ENCODE measurements at regions not wholly inside any gene's neighbourhood (a gene's known extent, or its start where the extent isn't known, plus 50 kb on each side); places are given as distances from the start of the nearest gene placed in this dataset.

- Histone ChIP-seq H3K27ac (no peak overlapping the region), H3K36me3 (no peaks in the 10 kb centered on the region), H3K27me3 (no peaks in the 10 kb centered on the region), H3K9me3 (no peaks in the 10 kb centered on the region), H3K4me1 (ENCODE audit: insufficient read depth) (no peaks in the 10 kb centered on the region), H3K4me3 (no peak overlapping the region)
- intact Hi-C loops (cut with DNase I) = no loop called here
- no peak for DNase-seq
- TF ChIP-seq EP300 (IDR thresholded peaks at IDR 0.05) = no peak
- TF ChIP-seq POLR2A (IDR thresholded peaks at IDR 0.05) = no peak
- TF ChIP-seq CTCF (IDR thresholded peaks at IDR 0.05) = no peak
- 63 to 69% (median 68%) methylated on average over 11 of the region's 11 CpGs for WGBS, 3 donors
These were observed 63.9 kb downstream of the FZD10 start for GRCh38 chr12:130226126-130226525.

- no peaks in the 10 kb centered on the region for H3K36me3 ChIP-seq
- no peaks in the 10 kb centered on the region for H3K4me1 ChIP-seq (ENCODE audit: insufficient read depth)
- H3K4me3 ChIP-seq = no peak overlapping the region
- TF ChIP-seq CTCF (IDR thresholded peaks at IDR 0.05) (no peak), POLR2A (IDR thresholded peaks at IDR 0.05) (no peak)
- intact Hi-C loops (cut with DNase I) = no loop called here
- no peaks in the 10 kb centered on the region for H3K9me3 ChIP-seq
- no peaks in the 10 kb centered on the region for H3K27me3 ChIP-seq
- H3K27ac ChIP-seq = no peak overlapping the region
- WGBS, 3 donors = 85 to 90% (median 86%) methylated on average over 13 of the region's 13 CpGs
- no peak for DNase-seq
These were observed 64.5 kb downstream of the FZD10 start for GRCh38 chr12:130226771-130227170.

- no peaks in the 10 kb centered on the region for H3K36me3 ChIP-seq
- H3K9me3 ChIP-seq = no peaks in the 10 kb centered on the region
- no peak overlapping the region for H3K4me3 ChIP-seq
- DNase-seq = no peak
- intact Hi-C loops (cut with DNase I) = no loop called here
- no peak for TF ChIP-seq CTCF (IDR thresholded peaks at IDR 0.05)
- TF ChIP-seq POLR2A (IDR thresholded peaks at IDR 0.05) = no peak
- TF ChIP-seq EP300 (IDR thresholded peaks at IDR 0.05) = no peak
- H3K4me1 ChIP-seq (ENCODE audit: insufficient read depth) = no peaks in the 10 kb centered on the region
- H3K27me3 ChIP-seq = no peaks in the 10 kb centered on the region
- 45 to 56% (median 46%) methylated on average over 4 of the region's 4 CpGs for WGBS, 3 donors
- no peak overlapping the region for H3K27ac ChIP-seq
These were observed 65.4 kb downstream of the FZD10 start for GRCh38 chr12:130227641-130228040.

GRCh38 chr12:130236446-130236845 lies 74.2 kb downstream of the FZD10 start:
- DNase-seq = no peak
- Histone ChIP-seq H3K9me3 (no peaks in the 10 kb centered on the region), H3K27me3 (no peaks in the 10 kb centered on the region), H3K36me3 (no peaks in the 10 kb centered on the region), H3K4me1 (ENCODE audit: insufficient read depth) (no peaks in the 10 kb centered on the region), H3K27ac (no peak overlapping the region), H3K4me3 (no peak overlapping the region)
- TF ChIP-seq EP300 (IDR thresholded peaks at IDR 0.05) = no peak
- no peak for TF ChIP-seq CTCF (IDR thresholded peaks at IDR 0.05)
- WGBS, 3 donors = 45 to 62% (median 55%) methylated on average over 9 of the region's 9 CpGs
- intact Hi-C loops (cut with DNase I) = no loop called here
